Vagina (tissue), 2 donors: ENCODE measurements at regions not wholly inside any gene's neighbourhood (a gene's known extent, or its start where the extent isn't known, plus 50 kb on each side); places are given as distances from the start of the nearest gene placed in this dataset.
"Not testable (repeated sequence)": the region's sequence is repeated elsewhere in the genome, so short reads cannot be mapped to it uniquely, and the experiment has no call there.

ENCODE experiments used
- DNase-seq, 2 donors: peaks; one replicate each; pipeline ENCODE4 v3.0.0-alpha.2; 2017; ENCODE audit errors: extremely low spot score in 2 of 2
- H3K27ac ChIP-seq: fragments of 200-600 bp; sonication (generic); one replicate; pipeline ENCODE4 v1.5.1; 2019
- H3K27me3 ChIP-seq: fragments of 200-600 bp; sonication (generic); one replicate; pipeline ENCODE4 v1.5.1; 2019
- H3K36me3 ChIP-seq, 2 donors: fragments of 200-600 bp; sonication (generic); one replicate each; pipeline ENCODE4 v1.5.1; 2017 to 2019
- H3K4me1 ChIP-seq: fragments of 200-600 bp; sonication (generic); one replicate; pipeline ENCODE4 v1.5.1; 2019
- H3K4me3 ChIP-seq, 2 donors: fragments of 200-600 bp; sonication (generic); 1 replicate in 1 of 2; 2 replicates in 1 of 2; pipeline ENCODE4 v1.5.1; 2016 to 2019
- H3K9me3 ChIP-seq: fragments of 200-600 bp; sonication (generic); one replicate; pipeline ENCODE4 v1.5.1; 2019
- CTCF ChIP-seq, 3 experiments: fragments of 450-650 bp in 2 of 3; fragments of 200-600 bp in 1 of 3; sonication (generic) in 1 of 3; IDR thresholded peaks; one replicate each; pipeline ENCODE4 v1.5.1; 2017 to 2019; ENCODE audit warnings: antibody characterized with exemption in 3 of 3, mild to moderate bottlenecking in 2 of 3, moderate library complexity in 2 of 3
- POLR2A ChIP-seq, 2 donors: fragments of 450-650 bp; IDR thresholded peaks; one replicate each; pipeline ENCODE4 v1.6.1; 2017; ENCODE audit warnings: antibody characterized with exemption in 2 of 2, mild to moderate bottlenecking in 2 of 2, moderate library complexity in 2 of 2
- POLR2AphosphoS5 ChIP-seq, 2 donors: sonication (generic); formaldehyde crosslinking; IDR thresholded peaks; one replicate each; pipeline ENCODE4 v1.9.0; 2017; ENCODE audit warnings: antibody characterized with exemption in 2 of 2, mild to moderate bottlenecking in 2 of 2, low read depth in 1 of 2; ENCODE audit not compliant: insufficient read depth in 1 of 2
- intact Hi-C: fragments of 100-400 bp; cut with DNase I; formaldehyde crosslinking; loops from one replicate; pipeline ENCODE4 v1.15.1; 2023

- Histone ChIP-seq H3K27me3 (no peaks in the 10 kb centered on the region), H3K27ac (no peak overlapping the region), H3K9me3 (no peaks in the 10 kb centered on the region), H3K4me1 (no peaks in the 10 kb centered on the region), H3K36me3 (no peaks in the 10 kb centered on the region), H3K4me3 (peak overlapping the region in 1 of 2 donors; percentile 37)
- intact Hi-C loops = no loop called here
- TF ChIP-seq CTCF (IDR thresholded peaks at IDR 0.05) (peak in 2 of 3 experiments; percentile 33 to 54), POLR2AphosphoS5 (IDR thresholded peaks at IDR 0.05; ENCODE audit: insufficient read depth in 1 of 2, low read depth in 1 of 2) (no peak), POLR2A (IDR thresholded peaks at IDR 0.05) (no peak)
- no peak for DNase-seq
Measured at GRCh38 chr12:13534645-13535398, 338.3 kb downstream of the EMP1 start.

- Histone ChIP-seq H3K4me3 (peak overlapping the region in 1 of 2 donors; percentile 37), H3K27ac (no peak overlapping the region), H3K27me3 (no peaks in the 10 kb centered on the region), H3K4me1 (no peaks in the 10 kb centered on the region), H3K36me3 (no peaks in the 10 kb centered on the region), H3K9me3 (no peaks in the 10 kb centered on the region)
- intact Hi-C loops = no loop called here
- DNase-seq = no peak
- TF ChIP-seq POLR2A (IDR thresholded peaks at IDR 0.05) (no peak), POLR2AphosphoS5 (IDR thresholded peaks at IDR 0.05; ENCODE audit: insufficient read depth in 1 of 2, low read depth in 1 of 2) (no peak), CTCF (IDR thresholded peaks at IDR 0.05) (no peak)
Measured at GRCh38 chr12:13534242-13534641, 337.7 kb downstream of the EMP1 start.

- Histone ChIP-seq H3K27me3 (no peaks in the 10 kb centered on the region), H3K27ac (no peak overlapping the region), H3K4me3 (no peak overlapping the region), H3K9me3 (no peaks in the 10 kb centered on the region), H3K36me3 (no peaks in the 10 kb centered on the region), H3K4me1 (no peaks in the 10 kb centered on the region)
- DNase-seq = no peak
- TF ChIP-seq POLR2A (IDR thresholded peaks at IDR 0.05) = no peak
- no peak for TF ChIP-seq CTCF (IDR thresholded peaks at IDR 0.05)
- TF ChIP-seq POLR2AphosphoS5 (IDR thresholded peaks at IDR 0.05; ENCODE audit: insufficient read depth in 1 of 2, low read depth in 1 of 2) = no peak
- intact Hi-C loops = no loop called here
Measured at GRCh38 chr12:13530966-13531365, 334.4 kb downstream of the EMP1 start.

GRCh38 chr12:13526185-13526921 is 329.8 kb downstream of the EMP1 start:
- not testable (repeated sequence) for H3K36me3 ChIP-seq, H3K4me3 ChIP-seq, H3K27ac ChIP-seq, H3K4me1 ChIP-seq, H3K9me3 ChIP-seq, H3K27me3 ChIP-seq, DNase-seq
- intact Hi-C loops = loop anchor here (10.0 kb wide), 1 partner anchor 252 kb away; no protein-coding TSS in a partner anchor

- H3K27me3 ChIP-seq = no peaks in the 10 kb centered on the region
Measured at GRCh38 chr12:13523536-13524307, 327.2 kb downstream of the EMP1 start.

GRCh38 chr12:13518034-13518433 is 321.5 kb downstream of the EMP1 start:
- DNase-seq, H3K4me3 ChIP-seq, intact Hi-C loops, H3K4me1 ChIP-seq, H3K36me3 ChIP-seq, H3K9me3 ChIP-seq, H3K27me3 ChIP-seq, H3K27ac ChIP-seq: not testable (repeated sequence)

More at GRCh38 chr12:13523536-13524307, 327.2 kb downstream of the EMP1 start:
- intact Hi-C loops = loop anchor here (10.0 kb wide), 1 partner anchor 249 kb away; no protein-coding TSS in a partner anchor
- DNase-seq = no peak
- Histone ChIP-seq H3K36me3 (no peaks in the 10 kb centered on the region), H3K4me1 (no peaks in the 10 kb centered on the region), H3K9me3 (no peaks in the 10 kb centered on the region), H3K27ac (no peak overlapping the region), H3K4me3 (no peak overlapping the region)
- TF ChIP-seq POLR2AphosphoS5 (IDR thresholded peaks at IDR 0.05; ENCODE audit: insufficient read depth in 1 of 2, low read depth in 1 of 2) (no peak), POLR2A (IDR thresholded peaks at IDR 0.05) (no peak), CTCF (IDR thresholded peaks at IDR 0.05) (no peak)
